ENCODE measurements at regions not wholly inside any gene's neighbourhood (a gene's known extent, or its start where the extent isn't known, plus 50 kb on each side); places are given as distances from the start of the nearest gene placed in this dataset.

DNA sequence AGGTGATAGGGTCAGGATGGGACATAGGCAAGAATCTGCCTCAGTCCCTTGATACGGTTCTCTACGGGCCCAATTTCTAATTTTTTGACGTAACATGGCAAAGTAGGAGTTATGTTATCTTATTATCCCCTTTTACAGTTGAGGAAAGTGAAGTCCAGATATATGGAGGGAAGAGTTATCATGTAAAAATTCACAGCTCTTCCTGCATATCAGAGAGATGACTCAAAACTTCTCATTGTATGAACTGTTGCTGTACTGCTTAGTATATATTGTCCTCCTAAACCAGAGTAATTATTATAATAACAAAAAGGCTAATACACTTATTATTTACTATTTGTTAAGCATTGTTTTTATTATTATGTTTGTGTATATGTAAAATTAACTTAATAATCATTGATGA lies 260.5 kb upstream of the IGFBP7 start:
- TF ChIP-seq YY1 (IDR thresholded peaks at IDR 0.05; ENCODE audit: low read depth) (no peak), EP300 (IDR thresholded peaks at IDR 0.05; ENCODE audit: borderline replicate concordance in 1 of 2, low read depth in 1 of 2, low read length in 1 of 2) (no peak), EZH2phosphoT487 (IDR thresholded peaks at IDR 0.05; ENCODE audit: borderline replicate concordance, low read depth) (no peak), TEAD4 (IDR thresholded peaks at IDR 0.05; ENCODE audit: borderline replicate concordance, insufficient read depth) (no peak), GABPA (IDR thresholded peaks at IDR 0.05; ENCODE audit: low read depth) (no peak), POLR2AphosphoS5 (IDR thresholded peaks at IDR 0.05; ENCODE audit: low read depth, low read length) (no peak), NFIC (IDR thresholded peaks at IDR 0.05; ENCODE audit: borderline replicate concordance) (no peak)
- TF ChIP-seq, protein P1, sequence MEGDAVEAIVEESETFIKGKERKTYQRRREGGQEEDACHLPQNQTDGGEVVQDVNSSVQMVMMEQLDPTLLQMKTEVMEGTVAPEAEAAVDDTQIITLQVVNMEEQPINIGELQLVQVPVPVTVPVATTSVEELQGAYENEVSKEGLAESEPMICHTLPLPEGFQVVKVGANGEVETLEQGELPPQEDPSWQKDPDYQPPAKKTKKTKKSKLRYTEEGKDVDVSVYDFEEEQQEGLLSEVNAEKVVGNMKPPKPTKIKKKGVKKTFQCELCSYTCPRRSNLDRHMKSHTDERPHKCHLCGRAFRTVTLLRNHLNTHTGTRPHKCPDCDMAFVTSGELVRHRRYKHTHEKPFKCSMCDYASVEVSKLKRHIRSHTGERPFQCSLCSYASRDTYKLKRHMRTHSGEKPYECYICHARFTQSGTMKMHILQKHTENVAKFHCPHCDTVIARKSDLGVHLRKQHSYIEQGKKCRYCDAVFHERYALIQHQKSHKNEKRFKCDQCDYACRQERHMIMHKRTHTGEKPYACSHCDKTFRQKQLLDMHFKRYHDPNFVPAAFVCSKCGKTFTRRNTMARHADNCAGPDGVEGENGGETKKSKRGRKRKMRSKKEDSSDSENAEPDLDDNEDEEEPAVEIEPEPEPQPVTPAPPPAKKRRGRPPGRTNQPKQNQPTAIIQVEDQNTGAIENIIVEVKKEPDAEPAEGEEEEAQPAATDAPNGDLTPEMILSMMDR (IDR thresholded peaks at IDR 0.05) = no peak
- TF ChIP-seq, protein P2, sequence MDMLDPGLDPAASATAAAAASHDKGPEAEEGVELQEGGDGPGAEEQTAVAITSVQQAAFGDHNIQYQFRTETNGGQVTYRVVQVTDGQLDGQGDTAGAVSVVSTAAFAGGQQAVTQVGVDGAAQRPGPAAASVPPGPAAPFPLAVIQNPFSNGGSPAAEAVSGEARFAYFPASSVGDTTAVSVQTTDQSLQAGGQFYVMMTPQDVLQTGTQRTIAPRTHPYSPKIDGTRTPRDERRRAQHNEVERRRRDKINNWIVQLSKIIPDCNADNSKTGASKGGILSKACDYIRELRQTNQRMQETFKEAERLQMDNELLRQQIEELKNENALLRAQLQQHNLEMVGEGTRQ (IDR thresholded peaks at IDR 0.05; ENCODE audit: borderline replicate concordance, low read depth, low read length) = no peak

All from SK-N-SH (cell line).